GM12891 (cell line): ENCODE measurements at regions not wholly inside any gene's neighbourhood (a gene's known extent, or its start where the extent isn't known, plus 50 kb on each side); places are given as distances from the start of the nearest gene placed in this dataset.
"Not testable (repeated sequence)": the region's sequence is repeated elsewhere in the genome, so short reads cannot be mapped to it uniquely, and the experiment has no call there.

Source experiments
- PAX5 ChIP-seq: IDR thresholded peaks from 2 replicates; pipeline ENCODE4 v1.6.1; 2011; ENCODE audit warnings: low read length, moderate library complexity, mild to moderate bottlenecking; ENCODE audit not compliant: insufficient read depth, severe bottlenecking
- POLR2A ChIP-seq: IDR thresholded peaks from 2 replicates; pipeline ENCODE4 v1.6.1; 2011; ENCODE audit warnings: low read depth, low read length, control low read depth
- POLR2AphosphoS5 ChIP-seq: IDR thresholded peaks from 2 replicates; pipeline ENCODE4 v1.6.1; 2011; ENCODE audit warnings: low read depth, low read length, control low read depth
- POU2F2 ChIP-seq: IDR thresholded peaks from 2 replicates; pipeline ENCODE4 v1.6.1; 2011; ENCODE audit warnings: low read depth, mild to moderate bottlenecking, control low read depth, low read length, moderate library complexity
- SPI1 ChIP-seq: IDR thresholded peaks from 2 replicates; pipeline ENCODE4 v1.6.1; 2011; ENCODE audit warnings: low read depth, low read length, control low read depth
- TAF1 ChIP-seq: IDR thresholded peaks from 2 replicates; pipeline ENCODE4 v1.6.1; 2011; ENCODE audit warnings: low read depth, low read length, control low read depth

GRCh38 chrY:22472027-22472426, 68.8 kb downstream of the RBMY1J start:
- not testable (repeated sequence) for TF ChIP-seq POLR2A, POLR2AphosphoS5, TAF1, SPI1, PAX5, POU2F2
